GM18499 (cell line): ENCODE measurements at regions not wholly inside any gene's neighbourhood (a gene's known extent, or its start where the extent isn't known, plus 50 kb on each side); places are given as distances from the start of the nearest gene placed in this dataset.
"Not testable (repeated sequence)": the region's sequence is repeated elsewhere in the genome, so short reads cannot be mapped to it uniquely, and the experiment has no call there.

ENCODE experiments used
- ATAC-seq: cut with Tn5 transposase; IDR thresholded peaks from one replicate; pipeline ENCODE4 v1.9.1; 2021; ENCODE audit warnings: moderate number of reproducible peaks; ENCODE audit not compliant: insufficient read depth, unreplicated experiment

DNA sequence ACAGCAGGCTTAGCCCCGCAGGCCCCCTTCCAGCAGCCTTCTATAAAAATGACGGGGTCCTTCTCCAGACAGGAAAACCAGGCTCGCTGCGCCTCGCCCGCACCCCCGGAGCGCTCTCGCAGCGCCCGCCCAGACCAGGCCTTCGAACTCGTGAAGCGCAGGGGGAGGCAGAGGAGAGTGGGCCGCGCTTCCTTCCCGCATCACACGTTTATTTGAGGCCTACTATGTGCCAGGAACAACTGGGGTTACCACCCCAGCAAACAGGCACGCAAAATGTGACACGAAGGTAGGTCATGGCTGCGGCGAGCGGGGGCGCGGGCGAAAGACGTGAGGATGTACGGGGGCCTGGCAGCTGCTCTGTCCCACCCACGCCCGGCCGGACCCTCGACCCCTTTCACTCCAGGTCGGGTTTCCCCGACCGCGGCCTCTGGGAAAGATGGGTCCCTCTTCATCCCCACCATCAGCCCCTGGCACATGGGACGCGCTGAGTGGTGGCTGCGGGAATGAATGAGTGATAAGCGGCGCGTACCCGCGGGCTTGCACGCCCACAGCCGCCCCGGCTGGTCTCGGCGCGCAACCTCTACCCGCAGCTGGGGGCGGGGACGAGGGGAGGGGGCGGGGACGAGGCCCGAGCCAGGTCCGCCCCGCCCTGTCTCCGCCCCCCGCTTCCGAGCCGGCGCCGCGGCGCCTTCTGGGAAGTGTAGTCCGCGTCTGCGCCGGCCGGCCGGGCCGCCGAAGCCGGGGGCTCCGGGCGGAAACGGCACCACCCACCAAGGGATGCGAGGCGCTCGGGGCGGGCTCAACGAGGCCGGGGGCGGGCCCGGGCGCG is 59.1 kb downstream of the ZNF467 start:
- ATAC-seq: peak; percentile 46

DNA sequence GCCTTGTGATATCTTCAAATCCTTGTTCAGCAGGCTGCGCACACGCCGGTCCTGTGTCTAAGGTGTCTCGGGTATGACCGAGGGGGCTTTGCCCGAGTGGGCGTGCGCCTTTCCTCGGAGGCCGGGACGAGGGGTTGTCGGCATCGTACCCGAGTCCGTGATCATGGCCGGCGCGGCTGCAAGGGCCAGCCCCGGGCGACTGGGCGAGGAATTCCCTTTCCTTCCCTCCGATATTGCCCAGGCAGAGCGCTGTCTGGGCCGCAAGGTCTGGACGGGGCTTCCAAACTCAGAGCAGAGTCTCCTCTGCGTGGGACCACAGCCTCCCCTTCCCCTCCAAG is 59.7 kb downstream of the ZNF467 start:
- ATAC-seq: no peak

DNA sequence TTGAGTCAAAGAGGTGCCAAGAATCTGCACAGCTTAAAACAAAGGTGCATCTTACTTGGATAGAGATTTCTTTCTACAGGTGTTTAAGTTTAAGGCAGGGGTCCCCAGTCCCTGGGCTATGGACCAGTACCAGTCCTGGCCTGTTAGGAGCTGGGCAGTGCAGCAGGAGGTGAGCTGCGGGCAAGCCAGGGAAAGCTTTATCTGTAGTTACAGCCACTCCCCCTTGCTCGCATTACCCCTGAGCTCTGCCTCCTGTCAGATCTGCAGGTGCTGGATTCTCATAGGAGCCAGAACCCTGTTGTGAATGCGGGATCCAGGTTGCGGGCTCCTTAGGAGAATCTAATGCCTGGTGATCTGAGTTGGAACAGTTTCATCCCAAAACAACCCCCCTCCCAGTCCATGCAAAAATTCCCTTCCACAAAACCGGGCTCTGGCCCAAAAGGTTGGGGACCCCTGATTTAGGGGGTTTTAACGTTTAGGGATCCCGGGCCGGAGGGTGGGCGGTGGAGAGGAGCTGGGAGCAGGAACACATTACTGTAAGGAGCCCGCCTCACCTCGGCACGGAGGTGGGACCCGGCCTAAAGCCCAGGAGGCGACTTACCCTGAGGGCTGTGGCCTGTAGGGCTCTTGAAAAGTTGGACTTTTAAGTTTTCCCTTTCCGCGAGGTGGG is 60.2 kb downstream of the ZNF467 start:
- ATAC-seq: no peak

DNA sequence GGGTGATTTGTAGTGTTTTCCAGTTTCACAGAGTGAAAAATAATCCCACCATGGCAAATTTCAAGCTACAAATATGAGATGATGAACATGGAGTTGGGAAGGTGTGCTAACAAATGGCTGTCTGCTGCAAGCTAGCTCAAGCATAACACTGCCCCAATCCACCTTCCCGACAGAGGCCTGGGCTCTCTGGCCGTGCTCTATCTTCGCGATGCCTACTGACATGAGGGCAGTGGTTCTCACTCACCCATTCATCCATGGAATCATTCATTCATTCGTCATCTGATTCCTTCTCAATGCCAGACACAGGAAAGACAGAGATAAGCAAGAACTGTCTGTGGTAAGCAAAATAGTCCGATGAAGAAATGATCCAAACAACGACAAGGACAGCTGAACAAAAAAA is 65.4 kb downstream of the ZNF467 start:
- ATAC-seq: no peak

DNA sequence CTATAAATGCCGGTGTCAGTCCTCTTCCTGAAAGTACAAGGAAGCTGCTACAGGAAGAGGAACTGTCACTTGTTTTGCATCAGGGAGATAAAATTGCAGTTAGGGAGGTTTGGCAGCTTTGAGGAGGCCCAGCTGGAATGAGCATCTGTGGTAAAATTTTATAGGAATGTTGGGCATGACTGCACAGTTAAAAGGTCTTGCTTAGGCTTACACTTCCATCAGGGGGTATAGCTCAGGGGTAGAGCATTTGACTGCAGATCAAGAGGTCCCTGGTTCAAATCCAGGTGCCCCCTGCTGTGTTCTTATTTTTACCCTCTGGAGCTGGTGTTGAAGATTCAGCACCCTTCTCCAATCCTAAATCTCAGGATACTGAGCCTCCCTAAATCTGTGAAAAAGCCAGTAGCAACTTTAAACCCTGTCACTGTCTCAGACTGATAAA is 65.9 kb downstream of the ZNF467 start:
- no peak for ATAC-seq

DNA sequence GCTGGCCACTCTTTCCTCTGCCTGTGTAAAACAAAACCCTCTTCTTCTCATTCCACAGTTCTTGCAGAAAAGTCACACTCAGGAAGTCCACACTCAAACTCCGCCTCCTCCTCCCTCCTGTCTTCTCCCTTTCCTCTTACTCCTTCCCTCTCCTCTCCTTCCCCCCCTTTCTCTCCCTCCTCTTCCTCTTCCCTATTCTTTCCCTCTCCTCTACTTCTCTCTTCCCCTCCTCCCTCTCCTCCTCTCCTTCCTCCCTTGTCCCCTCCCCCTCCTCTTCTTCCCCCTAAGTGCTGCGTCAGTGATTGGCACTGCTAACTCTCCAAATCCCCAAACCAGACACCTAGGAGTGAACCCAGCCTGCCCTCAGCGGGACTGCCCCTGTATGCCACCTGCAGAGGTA is 67.0 kb downstream of the ZNF467 start:
- ATAC-seq: no peak

DNA sequence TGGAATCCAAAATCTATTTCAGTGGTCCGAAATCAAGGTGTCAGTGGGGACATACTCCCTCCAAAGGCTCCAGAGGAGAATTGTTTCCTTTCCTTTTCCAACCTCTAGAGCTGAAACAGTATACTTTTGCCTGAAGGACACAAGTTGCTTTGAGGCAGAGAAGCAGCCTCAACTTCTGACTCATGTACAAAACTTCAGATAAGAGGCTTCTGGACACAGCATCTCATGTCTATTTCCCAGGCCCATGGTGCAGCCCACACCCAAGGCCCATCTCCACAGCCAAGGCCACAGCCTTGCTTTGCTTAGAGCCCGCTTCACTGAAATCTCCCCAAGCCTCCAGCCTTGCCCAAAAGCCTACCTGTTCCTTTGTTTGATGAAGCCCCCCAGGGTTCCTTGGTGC is 68.9 kb downstream of the ZNF467 start:
- ATAC-seq: no peak

DNA sequence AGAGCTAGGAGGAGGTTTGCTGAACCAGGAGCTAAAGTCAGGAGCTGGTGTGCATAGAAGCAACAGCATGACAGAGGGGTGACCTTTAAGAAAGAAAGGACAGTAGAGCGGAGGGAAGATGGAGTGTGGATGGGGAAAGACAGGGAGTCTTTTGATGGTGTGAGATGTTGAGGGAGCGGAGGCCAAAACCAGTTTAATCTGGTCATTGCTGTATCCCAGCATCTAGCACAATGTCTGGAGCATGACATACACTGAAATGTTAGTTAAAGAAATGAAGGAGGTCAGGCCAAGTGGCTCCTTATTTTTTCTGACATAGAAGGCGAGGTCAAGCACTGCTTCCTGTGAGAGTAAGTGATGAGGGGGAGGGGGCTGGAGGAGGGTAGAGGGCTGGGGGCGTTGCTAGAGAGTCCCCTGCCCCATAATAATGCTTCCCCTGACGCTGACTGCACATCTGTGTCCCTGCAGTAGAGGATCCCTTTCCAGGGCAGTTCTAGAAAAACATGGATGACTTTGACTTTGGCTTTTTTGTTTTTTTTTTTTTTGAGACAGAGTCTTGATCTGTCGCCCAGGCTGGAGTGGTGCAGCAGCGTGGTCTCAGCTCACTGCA is 70.2 kb downstream of the ZNF467 start:
- no peak for ATAC-seq

DNA sequence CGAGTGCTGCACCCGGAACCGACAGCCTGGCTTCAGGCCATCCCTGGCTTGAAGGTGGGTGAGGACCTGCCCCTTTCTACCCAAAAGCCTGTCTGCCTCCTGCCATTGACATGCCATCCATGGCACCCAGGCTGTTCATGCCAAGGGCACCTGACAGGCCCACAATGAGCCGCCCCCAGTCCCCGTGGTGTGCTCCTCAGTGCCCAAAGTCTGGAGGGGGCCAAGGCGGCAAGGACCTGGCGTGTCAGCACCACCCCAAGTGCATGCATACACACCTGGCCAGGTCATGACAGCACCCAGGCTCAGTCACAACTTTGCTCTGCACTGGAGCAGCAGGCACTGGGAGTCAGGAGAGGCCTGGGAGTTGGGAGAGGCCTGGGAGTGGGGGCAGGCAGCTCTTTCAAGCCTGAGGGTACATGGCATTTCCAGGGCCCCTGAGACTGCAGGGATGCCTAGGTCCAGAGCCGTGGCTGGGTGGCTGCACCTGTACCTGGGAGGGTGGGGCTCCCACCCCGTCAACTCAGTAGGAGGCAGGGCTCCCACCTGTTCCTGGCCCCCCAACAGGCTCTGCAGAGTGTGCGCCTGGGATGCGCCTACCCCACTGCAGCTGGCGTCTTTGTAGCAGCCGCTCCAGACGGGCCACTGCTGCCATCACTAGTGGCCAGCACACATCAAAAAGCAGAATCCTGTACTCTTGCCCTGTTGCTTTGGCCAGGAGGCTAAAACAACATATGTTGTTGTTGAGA is 71.7 kb downstream of the ZNF467 start:
- ATAC-seq: no peak

DNA sequence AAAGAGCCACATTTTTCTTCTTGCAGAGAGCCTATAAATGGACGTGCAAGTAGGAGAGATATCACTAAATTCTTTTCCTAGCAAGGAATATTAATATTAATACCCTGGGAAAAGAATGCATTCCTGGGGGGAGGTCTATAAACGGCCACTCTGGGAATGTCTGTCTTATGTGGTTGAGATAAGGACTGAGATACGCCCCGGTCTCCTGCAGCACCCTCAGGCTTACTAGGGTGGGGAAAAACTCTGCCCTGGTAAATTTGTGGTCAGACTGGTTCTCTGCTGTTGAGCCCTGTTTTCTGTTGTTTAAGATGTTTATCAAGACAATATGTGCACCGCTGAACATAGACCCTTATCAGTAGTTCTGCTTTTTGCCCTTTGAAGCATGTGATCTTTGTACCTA is 75.6 kb downstream of the ZNF467 start:
- ATAC-seq: not testable (repeated sequence)

DNA sequence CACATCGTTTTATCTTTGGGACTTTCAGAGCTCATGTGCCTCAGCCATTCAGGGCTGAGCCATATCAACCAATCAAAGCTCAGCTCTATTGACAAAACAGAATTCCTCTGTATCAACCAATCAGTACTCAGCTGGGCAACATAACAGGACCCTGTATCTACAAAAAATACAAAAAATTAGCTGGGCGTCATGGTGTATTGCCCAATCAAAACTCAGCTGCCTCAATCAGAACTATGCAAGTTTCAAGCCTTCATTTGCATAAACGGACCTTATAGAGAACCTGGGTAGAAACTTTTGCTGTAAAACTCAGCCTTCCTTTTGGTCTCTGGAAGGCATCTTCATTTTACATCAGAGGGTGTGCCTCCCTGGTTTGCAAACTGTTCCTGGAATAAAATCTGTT is 77.1 kb downstream of the ZNF467 start:
- ATAC-seq: no peak

DNA sequence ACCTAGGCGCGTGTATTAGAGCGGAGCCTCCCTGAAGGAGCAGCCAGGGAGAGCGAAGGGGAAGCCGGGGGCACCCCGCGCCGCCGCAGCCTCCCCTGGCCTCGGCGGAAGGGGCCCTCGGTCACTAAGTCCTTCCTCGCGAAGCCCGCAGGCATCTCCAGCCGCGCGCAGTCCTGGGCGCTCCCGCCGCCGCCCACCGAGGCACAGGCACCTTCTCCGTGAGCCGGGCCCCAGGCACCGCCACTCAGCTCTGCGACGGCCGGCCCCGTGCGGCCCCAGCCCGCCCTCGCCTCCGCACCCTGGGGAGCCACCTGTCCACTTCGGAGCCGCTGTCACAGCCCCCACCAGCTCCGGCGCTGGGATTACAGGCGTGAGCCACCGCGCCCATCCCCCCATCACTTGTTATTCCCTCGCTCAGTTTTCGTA is 80.8 kb downstream of the ZNF467 start:
- no peak for ATAC-seq

DNA sequence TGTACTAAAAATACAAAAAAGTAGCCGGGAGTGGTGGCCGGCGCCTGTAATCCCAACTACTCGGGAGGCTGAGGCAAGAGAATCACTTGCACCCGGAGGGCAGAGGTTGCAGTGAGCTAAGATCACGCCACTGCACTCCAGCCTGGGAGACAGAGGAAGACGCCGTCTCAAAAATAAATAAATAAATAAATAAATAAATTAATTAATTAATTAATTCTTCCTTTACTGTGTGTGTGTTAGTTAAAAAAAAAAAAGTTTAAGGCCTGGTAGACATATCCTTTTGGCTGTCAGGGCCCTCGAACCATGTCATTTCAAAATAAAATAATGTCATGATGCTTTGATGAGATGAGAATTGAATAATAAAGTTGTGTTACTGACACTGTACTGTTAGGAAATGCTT is 81.3 kb downstream of the ZNF467 start:
- no peak for ATAC-seq

DNA sequence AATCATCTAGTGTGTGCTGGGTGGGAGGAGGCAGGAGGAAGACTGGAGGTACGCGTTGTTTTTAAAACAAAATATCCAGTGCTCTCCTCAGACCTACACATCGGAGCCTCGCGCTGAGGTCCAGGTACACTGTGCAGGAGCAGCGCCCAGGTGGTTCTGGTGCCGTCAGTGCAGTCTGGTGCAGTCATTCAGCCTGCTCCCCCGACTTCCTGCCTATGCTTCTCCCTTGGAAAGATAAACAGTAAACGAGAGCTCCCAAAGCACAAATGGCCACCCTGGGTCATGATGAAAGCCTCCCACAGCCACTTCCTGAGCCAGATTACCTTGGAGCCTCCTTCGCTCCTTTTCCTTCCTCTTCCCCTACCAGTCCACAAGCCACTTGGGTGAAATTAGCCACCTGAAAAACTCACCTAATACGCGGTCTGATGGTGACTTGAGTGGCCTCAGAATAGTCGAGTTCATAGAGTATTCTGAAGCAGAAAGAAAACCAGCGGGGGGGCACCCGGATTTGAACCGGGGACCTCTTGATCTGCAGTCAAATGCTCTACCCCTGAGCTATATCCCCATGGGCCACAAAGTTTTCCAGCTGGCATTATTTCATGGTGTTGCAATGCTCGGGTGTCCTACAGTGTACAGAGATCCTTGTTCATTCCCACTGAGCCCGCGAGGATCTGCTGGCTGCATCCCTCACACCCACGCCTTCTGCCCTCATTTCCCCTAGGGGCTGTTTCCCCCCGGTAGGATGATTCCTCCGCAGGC is 82.5 kb downstream of the ZNF467 start:
- ATAC-seq: no peak

DNA sequence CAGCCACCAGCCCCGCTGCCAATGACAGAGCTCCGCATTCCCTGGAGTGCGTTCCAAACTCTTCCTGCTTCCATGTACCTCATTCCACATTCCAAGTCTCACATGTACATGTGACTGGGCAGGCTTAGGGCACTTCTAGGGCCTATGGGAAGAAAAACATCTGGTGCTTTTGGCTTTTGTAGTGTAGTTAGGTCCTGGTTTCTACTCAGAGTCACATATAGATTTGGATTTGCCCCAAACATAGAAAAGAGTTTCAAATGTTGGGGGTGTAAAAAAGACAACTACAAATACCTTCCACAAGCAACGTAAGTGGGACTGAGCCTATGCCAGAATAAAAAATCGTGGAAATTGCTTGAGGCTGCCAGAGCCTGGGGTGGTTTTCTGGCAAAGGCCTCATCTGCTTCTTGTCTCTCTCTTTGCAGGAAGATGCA is 84.1 kb downstream of the ZNF467 start:
- ATAC-seq: no peak

DNA sequence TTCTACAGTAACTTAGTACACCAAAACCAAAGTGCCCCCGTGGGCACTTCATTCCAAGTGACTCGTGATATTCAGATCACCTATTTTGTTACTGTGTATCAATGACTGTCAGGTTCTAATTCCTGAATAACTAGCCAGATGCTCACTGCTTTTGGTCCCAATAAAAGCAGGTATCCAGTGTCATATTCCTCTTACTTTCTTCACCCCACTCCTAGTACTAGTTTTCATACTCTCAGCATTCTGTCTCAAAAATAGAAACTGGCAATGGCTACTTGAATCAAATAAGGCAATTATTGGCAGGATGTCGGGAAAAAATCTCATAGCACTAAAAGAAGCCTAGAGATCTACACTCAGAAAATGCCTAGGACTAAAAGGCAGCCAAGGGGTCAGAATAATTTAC is 84.6 kb downstream of the ZNF467 start:
- ATAC-seq: no peak

DNA sequence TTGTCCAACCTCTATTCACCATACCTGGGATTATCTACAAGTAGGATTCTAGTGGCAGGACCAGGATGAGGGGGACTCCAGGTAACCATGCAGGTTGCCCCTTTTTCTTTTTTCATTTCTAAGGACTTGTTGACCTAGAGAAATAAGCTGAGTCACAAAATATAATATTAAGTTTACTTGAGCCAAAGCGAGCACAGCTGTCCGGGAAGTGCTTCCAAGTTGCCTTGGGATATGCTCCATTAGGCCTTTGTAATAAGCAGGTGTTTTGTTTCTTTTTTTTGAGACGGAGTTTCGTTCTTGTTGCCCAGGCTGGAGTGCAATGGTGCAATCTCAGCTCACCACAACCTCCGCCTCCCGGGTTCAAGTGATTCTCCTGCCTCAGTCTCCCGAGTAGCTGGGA is 85.6 kb downstream of the ZNF467 start:
- not testable (repeated sequence) for ATAC-seq

DNA sequence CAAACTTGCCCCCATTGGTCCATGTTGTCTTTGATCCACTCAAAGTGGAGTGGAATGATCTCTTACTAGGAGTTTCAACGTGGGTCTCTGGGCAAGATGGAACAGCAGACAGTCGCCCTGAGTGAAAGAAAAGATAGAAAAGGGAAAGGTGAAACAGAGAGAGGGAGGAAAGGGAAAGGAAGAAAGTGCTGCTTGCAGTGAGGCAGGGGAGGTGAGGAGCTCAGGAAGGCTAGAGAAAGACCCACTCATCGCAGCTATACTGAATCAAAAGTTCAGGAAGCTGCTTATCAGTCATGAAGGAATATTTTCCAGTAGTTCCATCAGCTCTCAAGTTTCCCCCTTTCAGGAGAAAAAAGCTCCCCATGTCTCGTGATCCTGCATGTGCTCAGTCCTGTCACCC is 86.9 kb downstream of the ZNF467 start:
- no peak for ATAC-seq

DNA sequence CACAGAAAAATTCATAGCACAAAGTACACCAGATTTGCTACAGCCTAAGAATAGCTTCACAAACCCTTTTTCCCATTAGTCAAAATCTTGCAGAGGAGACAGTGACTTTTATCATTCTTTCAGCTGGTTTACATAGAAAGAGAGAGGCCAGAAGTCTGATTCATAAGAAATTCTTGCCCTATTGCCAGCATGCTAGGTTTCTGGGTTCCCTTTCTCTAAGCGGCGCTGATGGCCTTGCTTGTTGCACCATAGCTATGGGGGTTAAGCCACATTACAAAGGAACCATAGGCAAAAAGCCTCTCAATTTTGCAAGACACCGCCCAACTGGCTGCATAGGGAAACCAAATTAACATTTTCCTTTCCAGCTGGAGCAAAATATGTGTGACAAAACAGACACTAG is 87.4 kb downstream of the ZNF467 start:
- ATAC-seq: no peak

DNA sequence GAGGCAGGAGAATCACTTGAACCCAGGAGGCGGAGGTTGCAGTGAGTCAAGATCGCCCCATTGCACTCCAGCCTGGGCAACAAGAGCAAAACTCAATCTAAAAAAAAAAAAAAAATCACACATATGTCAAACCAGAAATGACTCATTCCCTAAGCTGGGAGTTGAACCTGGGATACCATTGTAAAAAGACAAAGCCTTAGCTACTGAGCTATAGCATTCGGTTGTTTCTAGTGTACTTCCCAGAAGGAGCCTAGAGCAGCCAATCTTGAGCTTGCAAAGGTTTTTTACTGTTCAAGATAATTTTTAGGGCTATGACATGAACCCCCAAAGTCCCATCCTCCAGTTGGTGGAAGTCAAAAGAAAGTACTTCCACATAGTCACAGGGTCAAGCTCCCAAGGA is 87.9 kb downstream of the ZNF467 start:
- no peak for ATAC-seq
